GM12872 (cell line): ENCODE measurements at regions not wholly inside any gene's neighbourhood (a gene's known extent, or its start where the extent isn't known, plus 50 kb on each side); places are given as distances from the start of the nearest gene placed in this dataset.

Experiments
- CTCF ChIP-seq: IDR thresholded peaks from 3 replicates; pipeline ENCODE4 v1.5.1; 2011; ENCODE audit warnings: low read depth, mild to moderate bottlenecking, low read length, moderate library complexity; ENCODE audit not compliant: insufficient read depth

- no peak for TF ChIP-seq CTCF
Measured at GRCh38 chr3:152945556-152945955, 110.6 kb downstream of the P2RY1 start.

- no peak for TF ChIP-seq CTCF
Measured at GRCh38 chr3:152957491-152957890, 122.6 kb downstream of the P2RY1 start.

GRCh38 chr3:152959307-152959706 lies 124.4 kb downstream of the P2RY1 start:
- no peak for TF ChIP-seq CTCF

GRCh38 chr3:152960684-152961083 lies 125.8 kb downstream of the P2RY1 start:
- no peak for TF ChIP-seq CTCF

GRCh38 chr3:152961323-152961722 lies 126.4 kb downstream of the P2RY1 start:
- TF ChIP-seq CTCF = peak; percentile 35; the same call in 2 of the 3 replicates

- TF ChIP-seq CTCF = no peak
Measured at GRCh38 chr3:152964911-152965609, 130.1 kb downstream of the P2RY1 start.

- TF ChIP-seq CTCF = no peak
Measured at GRCh38 chr3:152968388-152969024, 133.6 kb downstream of the P2RY1 start.
